ENCODE measurements at regions not wholly inside any gene's neighbourhood (a gene's known extent, or its start where the extent isn't known, plus 50 kb on each side); places are given as distances from the start of the nearest gene placed in this dataset.

GRCh38 chr18:29225351-29225750 lies 1048.4 kb upstream of the CDH2 start:
- TF ChIP-seq CTCF (IDR thresholded peaks at IDR 0.05) (no peak), POLR2A (IDR thresholded peaks at IDR 0.05) (no peak)

Data from heart left ventricle (tissue), 13 donors.